Keratinocyte (primary cell): ENCODE measurements at regions not wholly inside any gene's neighbourhood (a gene's known extent, or its start where the extent isn't known, plus 50 kb on each side); places are given as distances from the start of the nearest gene placed in this dataset.

Experiments
- DNase-seq: peaks from one replicate; pipeline ENCODE4 v3.0.0-alpha.2; 2011; ENCODE audit warnings: low read depth, missing footprints, low spot score
- FAIRE-seq: peaks from 2 replicates; lab custom pipeline; 2011; peaks lifted over from hg19 to GRCh38; lab: Jason Lieb, UNC
- H2AFZ ChIP-seq: 2 replicates; pipeline ENCODE4 v1.6.0; 2012; ENCODE audit warnings: low read length, control low read depth, inconsistent platforms; ENCODE audit not compliant: control insufficient read depth
- H3K27ac ChIP-seq: 2 replicates; pipeline ENCODE4 v1.5.1; 2011; ENCODE audit warnings: low read length; ENCODE audit not compliant: control insufficient read depth, insufficient read depth
- H3K27me3 ChIP-seq: 3 replicates; pipeline ENCODE4 v1.6.0; 2011; ENCODE audit warnings: low read length; ENCODE audit not compliant: control insufficient read depth, insufficient read depth; ENCODE audit errors: extremely low read depth
- H3K36me3 ChIP-seq, 2 experiments: 2 replicates in 1 of 2; 3 replicates in 1 of 2; pipeline ENCODE4 v1.5.1; 2011; ENCODE audit warnings: low read length in 2 of 2, mild to moderate bottlenecking in 1 of 2; ENCODE audit not compliant: control insufficient read depth in 2 of 2, insufficient read depth in 2 of 2; ENCODE audit errors: extremely low read depth in 1 of 2
- H3K4me1 ChIP-seq: 3 replicates; pipeline ENCODE4 v1.5.1; 2011; ENCODE audit warnings: low read length; ENCODE audit not compliant: control insufficient read depth, insufficient read depth; ENCODE audit errors: extremely low read depth
- H3K4me2 ChIP-seq: 3 replicates; pipeline ENCODE4 v1.6.0; 2011; ENCODE audit warnings: low read depth, low read length; ENCODE audit not compliant: control insufficient read depth, insufficient read depth; ENCODE audit errors: extremely low read depth
- H3K4me3 ChIP-seq, 3 experiments: fragments of 200-600 bp in 1 of 3; sonication (generic) in 1 of 3; 2 replicates in 2 of 3; 3 replicates in 1 of 3; pipeline ENCODE4 v1.5.1; 2011 to 2016; ENCODE audit warnings: low read length in 3 of 3, mild to moderate bottlenecking in 3 of 3, control low read depth in 2 of 3, inconsistent platforms in 1 of 3, low read depth in 1 of 3, mixed read lengths in 1 of 3, mixed run types in 1 of 3, moderate library complexity in 1 of 3; ENCODE audit not compliant: control insufficient read depth in 2 of 3, insufficient read depth in 2 of 3; ENCODE audit errors: extremely low read depth in 1 of 3
- H3K79me2 ChIP-seq: 2 replicates; pipeline ENCODE4 v1.6.0; 2012; ENCODE audit warnings: low read length; ENCODE audit not compliant: control insufficient read depth, insufficient read depth
- H3K9ac ChIP-seq: 3 replicates; pipeline ENCODE4 v1.6.0; 2011; ENCODE audit warnings: low read length; ENCODE audit not compliant: control insufficient read depth, insufficient read depth; ENCODE audit errors: extremely low read depth
- H3K9me1 ChIP-seq: 3 replicates; pipeline ENCODE4 v1.6.0; 2011; ENCODE audit warnings: low read length; ENCODE audit not compliant: control insufficient read depth, insufficient read depth; ENCODE audit errors: extremely low read depth
- H3K9me3 ChIP-seq: 2 replicates; pipeline ENCODE4 v1.5.1; 2012; ENCODE audit warnings: low read depth, low read length; ENCODE audit not compliant: control insufficient read depth
- H4K20me1 ChIP-seq: 3 replicates; pipeline ENCODE4 v1.6.0; 2011; ENCODE audit warnings: low read length; ENCODE audit not compliant: control insufficient read depth, insufficient read depth; ENCODE audit errors: extremely low read depth
- EZH2 ChIP-seq: IDR thresholded peaks from one replicate; pipeline ENCODE4 v1.6.1; 2012; ENCODE audit warnings: inconsistent platforms, mild to moderate bottlenecking, low read length, moderate library complexity
- dilution Hi-C: fragments of 300-500 bp; cut with MboI; formaldehyde crosslinking; loops from one replicate; pipeline ENCODE4 v1.7.0; 2020; ENCODE audit warnings: low sequenced_read_pairs; ENCODE audit not compliant: extremely low pct_ligation_motif_present
- TF ChIP-seq, protein P1 (sequence below), 3 experiments: IDR thresholded peaks in 1 of 3; conservative IDR thresholded peaks in 1 of 3; optimal IDR thresholded peaks in 1 of 3; 2 replicates in 2 of 3; 3 replicates in 1 of 3; pipeline versions ENCODE3 to v1.5.1; 2011; ENCODE audit warnings: low read length in 3 of 3, mild to moderate bottlenecking in 3 of 3, moderate library complexity in 2 of 3, control low read depth in 1 of 3, inconsistent platforms in 1 of 3; ENCODE audit not compliant: insufficient read depth in 2 of 3; ENCODE audit errors: extremely low read depth in 1 of 3

- peak overlapping the region; percentile 49 for H2AFZ ChIP-seq
- H3K27me3 ChIP-seq, result peaks cover 49% of the 10 kb centered on the region
- FAIRE-seq (no peak), DNase-seq (no peak)
- H3K4me2 ChIP-seq, result peak overlapping the region; percentile 71
- dilution Hi-C loops, result no loop called here
- peak overlapping the region in 2 of 3 experiments; percentile 16 to 46 for H3K4me3 ChIP-seq
- H3K9ac ChIP-seq, result peak overlapping the region; percentile 41
- no peaks in the 10 kb centered on the region for H3K79me2 ChIP-seq
- no peak overlapping the region for H3K27ac ChIP-seq
- H4K20me1 ChIP-seq, result no peaks in the 10 kb centered on the region
- TF ChIP-seq, protein P1, sequence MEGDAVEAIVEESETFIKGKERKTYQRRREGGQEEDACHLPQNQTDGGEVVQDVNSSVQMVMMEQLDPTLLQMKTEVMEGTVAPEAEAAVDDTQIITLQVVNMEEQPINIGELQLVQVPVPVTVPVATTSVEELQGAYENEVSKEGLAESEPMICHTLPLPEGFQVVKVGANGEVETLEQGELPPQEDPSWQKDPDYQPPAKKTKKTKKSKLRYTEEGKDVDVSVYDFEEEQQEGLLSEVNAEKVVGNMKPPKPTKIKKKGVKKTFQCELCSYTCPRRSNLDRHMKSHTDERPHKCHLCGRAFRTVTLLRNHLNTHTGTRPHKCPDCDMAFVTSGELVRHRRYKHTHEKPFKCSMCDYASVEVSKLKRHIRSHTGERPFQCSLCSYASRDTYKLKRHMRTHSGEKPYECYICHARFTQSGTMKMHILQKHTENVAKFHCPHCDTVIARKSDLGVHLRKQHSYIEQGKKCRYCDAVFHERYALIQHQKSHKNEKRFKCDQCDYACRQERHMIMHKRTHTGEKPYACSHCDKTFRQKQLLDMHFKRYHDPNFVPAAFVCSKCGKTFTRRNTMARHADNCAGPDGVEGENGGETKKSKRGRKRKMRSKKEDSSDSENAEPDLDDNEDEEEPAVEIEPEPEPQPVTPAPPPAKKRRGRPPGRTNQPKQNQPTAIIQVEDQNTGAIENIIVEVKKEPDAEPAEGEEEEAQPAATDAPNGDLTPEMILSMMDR (optimal IDR thresholded peaks at IDR 0.05 in 1 of 3, IDR thresholded peaks at IDR 0.05 in 1 of 3, conservative IDR thresholded peaks at IDR 0.05 in 1 of 3; ENCODE audit: extremely low read depth in 1 of 3, insufficient read depth in 2 of 3, low read length in 3 of 3), result no peak
- no peak for TF ChIP-seq EZH2
- no peaks in the 10 kb centered on the region for H3K36me3 ChIP-seq
- no peaks in the 10 kb centered on the region for H3K9me3 ChIP-seq
- H3K9me1 ChIP-seq, result no peaks in the 10 kb centered on the region
- H3K4me1 ChIP-seq, result peaks cover 7% of the 10 kb centered on the region
These were observed 55.8 kb upstream of the BCOR start for GRCh38 chrX:40153345-40154249.

DNA sequence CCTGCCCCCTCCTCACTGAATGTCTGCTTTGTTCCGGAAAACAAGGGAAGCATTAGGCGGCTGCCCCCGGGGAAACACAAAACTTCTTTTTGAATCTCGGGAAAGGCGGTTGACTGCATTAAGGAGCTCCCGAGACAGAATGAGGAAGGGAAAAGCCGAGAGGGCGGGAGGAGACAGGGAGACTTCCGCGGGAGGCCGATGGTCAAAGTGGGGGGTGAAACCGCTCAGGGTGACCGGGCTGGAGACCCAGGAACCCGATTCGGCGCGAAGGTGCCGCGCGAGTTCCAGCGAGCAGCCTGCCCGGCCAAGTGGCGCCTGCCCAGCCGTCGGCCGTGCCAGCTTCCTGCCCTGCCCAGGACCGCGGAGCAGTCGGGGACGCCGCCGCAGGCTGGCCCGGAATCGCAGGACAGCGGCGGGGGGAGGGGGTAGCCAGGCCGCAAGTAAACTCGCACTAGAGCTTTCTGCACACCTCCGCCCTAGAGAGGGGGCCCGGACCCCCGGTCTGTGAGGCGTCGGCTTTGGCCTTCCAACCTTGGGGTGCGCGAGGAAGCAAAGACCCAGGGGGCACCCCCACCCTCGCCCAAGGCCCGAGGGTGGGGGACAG is 55.1 kb upstream of the BCOR start:
- FAIRE-seq, result no peak
- H3K27me3 ChIP-seq, result peaks cover 47% of the 10 kb centered on the region
- H3K9me1 ChIP-seq, result no peaks in the 10 kb centered on the region

More for the DNA sequence above, 55.1 kb upstream of the BCOR start:
- Histone ChIP-seq H2AFZ (peak overlapping the region; percentile 49), H3K36me3 (no peaks in the 10 kb centered on the region), H3K27ac (no peak overlapping the region), H3K79me2 (no peaks in the 10 kb centered on the region), H3K4me3 (peak overlapping the region; percentile 3 to 46 (median 18)), H3K4me1 (peaks cover 6% of the 10 kb centered on the region), H4K20me1 (no peaks in the 10 kb centered on the region), H3K9me3 (no peaks in the 10 kb centered on the region), H3K9ac (peak overlapping the region; percentile 41), H3K4me2 (peak overlapping the region; percentile 71)
- dilution Hi-C loops, result no loop called here
- no peak for DNase-seq
- TF ChIP-seq EZH2, result no peak
- TF ChIP-seq, protein P1 (optimal IDR thresholded peaks at IDR 0.05 in 1 of 3, IDR thresholded peaks at IDR 0.05 in 1 of 3, conservative IDR thresholded peaks at IDR 0.05 in 1 of 3; ENCODE audit: extremely low read depth in 1 of 3, insufficient read depth in 2 of 3, low read length in 3 of 3), result no peak
